ENCODE measurements at regions not wholly inside any gene's neighbourhood (a gene's known extent, or its start where the extent isn't known, plus 50 kb on each side); places are given as distances from the start of the nearest gene placed in this dataset.
"Not testable (repeated sequence)": the region's sequence is repeated elsewhere in the genome, so short reads cannot be mapped to it uniquely, and the experiment has no call there.

- TF ChIP-seq POLR2A, CTCF (IDR thresholded peaks at IDR 0.05): not testable (repeated sequence)
These were observed 113.7 kb upstream of the FBXL17 start for GRCh38 chr5:108495615-108496014.
